ENCODE measurements at regions not wholly inside any gene's neighbourhood (a gene's known extent, or its start where the extent isn't known, plus 50 kb on each side); places are given as distances from the start of the nearest gene placed in this dataset.

GRCh38 chr3:30193625-30194044, 412.8 kb upstream of the TGFBR2 start:
- TF ChIP-seq CTCF (IDR thresholded peaks at IDR 0.05) (no peak), POLR2A (IDR thresholded peaks at IDR 0.05) (no peak)
